Keratinocyte (primary cell): ENCODE measurements at regions not wholly inside any gene's neighbourhood (a gene's known extent, or its start where the extent isn't known, plus 50 kb on each side); places are given as distances from the start of the nearest gene placed in this dataset.

Source experiments
- EZH2 ChIP-seq: IDR thresholded peaks from one replicate; pipeline ENCODE4 v1.6.1; 2012; ENCODE audit warnings: inconsistent platforms, mild to moderate bottlenecking, low read length, moderate library complexity
- TF ChIP-seq, protein P1 (sequence below), 3 experiments: IDR thresholded peaks in 1 of 3; conservative IDR thresholded peaks in 1 of 3; optimal IDR thresholded peaks in 1 of 3; 2 replicates in 2 of 3; 3 replicates in 1 of 3; pipeline versions ENCODE3 to v1.5.1; 2011; ENCODE audit warnings: low read length in 3 of 3, mild to moderate bottlenecking in 3 of 3, moderate library complexity in 2 of 3, control low read depth in 1 of 3, inconsistent platforms in 1 of 3; ENCODE audit not compliant: insufficient read depth in 2 of 3; ENCODE audit errors: extremely low read depth in 1 of 3

DNA sequence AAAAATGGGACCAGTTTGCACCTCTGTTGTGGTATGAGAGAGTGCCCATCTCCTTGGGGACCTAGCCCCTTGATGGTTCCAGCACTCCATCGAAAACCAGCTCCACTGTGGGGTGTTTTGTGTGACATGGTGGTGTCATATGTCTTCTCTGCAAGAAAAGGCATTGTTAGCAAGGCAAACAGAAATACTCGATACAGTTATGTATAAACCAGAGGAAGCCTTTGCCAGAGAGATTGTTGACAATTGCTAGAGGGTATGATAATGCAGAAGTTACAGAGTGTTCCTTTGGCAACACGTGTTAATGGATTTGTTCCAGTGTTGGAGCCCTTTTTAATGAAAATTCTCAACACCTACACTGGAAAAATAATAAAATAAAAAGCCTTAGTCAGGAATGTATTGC, 270.4 kb upstream of the DMRT1 start:
- TF ChIP-seq, protein P1, sequence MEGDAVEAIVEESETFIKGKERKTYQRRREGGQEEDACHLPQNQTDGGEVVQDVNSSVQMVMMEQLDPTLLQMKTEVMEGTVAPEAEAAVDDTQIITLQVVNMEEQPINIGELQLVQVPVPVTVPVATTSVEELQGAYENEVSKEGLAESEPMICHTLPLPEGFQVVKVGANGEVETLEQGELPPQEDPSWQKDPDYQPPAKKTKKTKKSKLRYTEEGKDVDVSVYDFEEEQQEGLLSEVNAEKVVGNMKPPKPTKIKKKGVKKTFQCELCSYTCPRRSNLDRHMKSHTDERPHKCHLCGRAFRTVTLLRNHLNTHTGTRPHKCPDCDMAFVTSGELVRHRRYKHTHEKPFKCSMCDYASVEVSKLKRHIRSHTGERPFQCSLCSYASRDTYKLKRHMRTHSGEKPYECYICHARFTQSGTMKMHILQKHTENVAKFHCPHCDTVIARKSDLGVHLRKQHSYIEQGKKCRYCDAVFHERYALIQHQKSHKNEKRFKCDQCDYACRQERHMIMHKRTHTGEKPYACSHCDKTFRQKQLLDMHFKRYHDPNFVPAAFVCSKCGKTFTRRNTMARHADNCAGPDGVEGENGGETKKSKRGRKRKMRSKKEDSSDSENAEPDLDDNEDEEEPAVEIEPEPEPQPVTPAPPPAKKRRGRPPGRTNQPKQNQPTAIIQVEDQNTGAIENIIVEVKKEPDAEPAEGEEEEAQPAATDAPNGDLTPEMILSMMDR (optimal IDR thresholded peaks at IDR 0.05 in 1 of 3, IDR thresholded peaks at IDR 0.05 in 1 of 3, conservative IDR thresholded peaks at IDR 0.05 in 1 of 3; ENCODE audit: extremely low read depth in 1 of 3, insufficient read depth in 2 of 3, low read length in 3 of 3): no peak
- no peak for TF ChIP-seq EZH2
